Hippocampal formation (tissue), 2 donors: ENCODE measurements at regions not wholly inside any gene's neighbourhood (a gene's known extent, or its start where the extent isn't known, plus 50 kb on each side); places are given as distances from the start of the nearest gene placed in this dataset.
A peak's percentile ranks its signal among the peaks of the same experiment; 100 is the strongest.

ENCODE experiments used
- DNase-seq, 2 donors: peaks; one replicate each; lab custom pipeline; 2025; lab: John Stamatoyannopoulos, UW

DNA sequence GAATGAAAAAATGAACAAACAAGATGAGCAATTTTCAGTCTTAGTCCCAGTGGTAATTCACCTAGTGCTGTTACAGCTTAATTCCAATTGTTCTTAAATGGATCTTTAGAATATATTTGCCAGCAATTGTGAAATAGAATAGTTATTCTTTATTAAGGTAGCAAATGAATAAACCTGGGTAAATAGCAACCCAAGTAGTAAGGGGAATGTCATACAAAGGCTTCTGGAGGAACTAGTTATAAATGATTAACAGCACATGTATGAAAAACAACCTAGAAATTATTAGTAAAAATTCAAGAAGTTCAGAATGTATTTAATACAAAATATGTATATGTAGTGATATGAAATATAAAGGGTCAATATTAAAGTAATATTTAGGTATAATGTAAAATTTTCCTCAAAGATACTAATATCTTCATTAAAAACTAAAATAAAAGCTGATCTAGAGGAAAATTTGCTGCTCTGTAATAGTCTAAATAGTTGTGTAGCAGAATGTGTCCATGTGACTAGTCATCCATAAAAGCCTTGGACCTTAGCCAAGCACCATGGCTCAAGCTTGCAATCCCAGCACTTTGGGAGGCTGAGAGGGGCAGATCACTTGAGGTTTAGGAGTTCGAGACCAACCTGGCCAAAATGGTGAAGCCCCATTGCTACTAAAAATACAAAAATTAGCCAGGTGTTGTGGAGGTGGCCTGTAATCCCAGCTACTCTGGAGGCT is 535.9 kb upstream of the ATXN8OS start:
- DNase-seq: no peak

DNA sequence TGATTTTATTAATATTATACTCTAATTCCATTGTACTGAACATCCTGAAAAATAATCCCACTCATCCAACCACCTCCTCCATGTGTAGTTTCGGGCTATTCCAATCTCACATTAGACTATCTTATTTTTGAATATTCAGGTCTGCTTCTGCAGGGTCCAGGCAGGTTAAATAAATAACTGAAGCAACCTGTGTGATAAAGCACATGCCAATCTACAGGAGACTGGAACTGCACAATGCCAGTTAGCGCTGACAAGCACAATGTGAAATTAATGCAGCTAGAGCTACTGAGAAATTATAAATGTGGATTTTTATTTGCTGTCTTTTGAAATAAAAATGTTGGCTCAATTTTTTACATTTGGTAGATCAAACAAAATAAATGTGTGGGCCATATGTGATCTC is 540.1 kb upstream of the ATXN8OS start:
- no peak for DNase-seq

DNA sequence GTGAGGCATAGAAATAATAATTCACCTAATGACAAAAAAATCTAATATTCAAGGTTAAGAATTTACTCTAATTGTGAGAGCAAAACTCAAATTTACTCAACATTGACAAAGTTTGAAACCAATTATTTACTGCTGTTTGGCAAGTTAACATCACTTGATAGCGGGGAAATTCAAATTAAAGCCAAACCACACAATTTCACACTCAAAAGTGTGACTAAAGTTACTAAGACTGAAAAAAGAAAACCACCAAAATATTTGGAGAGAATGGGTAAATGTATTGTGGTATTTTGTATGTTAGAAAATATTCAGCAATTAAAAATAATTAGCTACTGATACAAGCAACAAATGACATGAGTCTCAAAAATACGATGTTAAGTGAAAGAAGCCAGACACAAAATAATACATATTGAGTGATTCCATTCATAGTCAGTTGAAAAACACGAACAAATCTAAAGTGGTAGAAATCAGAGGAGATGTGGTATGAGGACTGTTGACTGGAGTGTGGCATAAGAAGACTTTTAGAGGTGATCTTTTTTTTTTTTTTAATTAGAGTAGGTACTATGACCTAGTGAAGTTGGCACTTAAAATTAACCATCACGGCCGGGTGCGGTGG is 541.4 kb upstream of the ATXN8OS start:
- no peak for DNase-seq

DNA sequence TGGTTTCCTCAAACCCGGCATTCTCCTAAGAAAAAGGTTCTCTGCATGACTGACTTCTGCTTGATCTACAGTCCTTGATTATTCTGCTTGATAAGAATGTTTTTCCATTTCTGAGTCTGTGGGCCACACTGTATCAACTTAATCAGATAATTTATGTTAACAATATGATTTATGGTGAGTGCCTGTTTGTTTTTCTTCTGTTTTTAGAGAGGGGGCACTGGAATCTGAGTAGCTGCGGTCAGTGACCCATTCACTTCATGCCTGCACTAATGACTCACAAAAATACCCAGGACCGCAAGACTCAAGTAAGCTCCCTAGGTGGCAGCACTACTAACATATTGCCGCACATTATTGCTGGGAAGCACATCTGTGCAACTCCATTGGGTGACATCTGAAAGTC is 542.3 kb upstream of the ATXN8OS start:
- DNase-seq: no peak

DNA sequence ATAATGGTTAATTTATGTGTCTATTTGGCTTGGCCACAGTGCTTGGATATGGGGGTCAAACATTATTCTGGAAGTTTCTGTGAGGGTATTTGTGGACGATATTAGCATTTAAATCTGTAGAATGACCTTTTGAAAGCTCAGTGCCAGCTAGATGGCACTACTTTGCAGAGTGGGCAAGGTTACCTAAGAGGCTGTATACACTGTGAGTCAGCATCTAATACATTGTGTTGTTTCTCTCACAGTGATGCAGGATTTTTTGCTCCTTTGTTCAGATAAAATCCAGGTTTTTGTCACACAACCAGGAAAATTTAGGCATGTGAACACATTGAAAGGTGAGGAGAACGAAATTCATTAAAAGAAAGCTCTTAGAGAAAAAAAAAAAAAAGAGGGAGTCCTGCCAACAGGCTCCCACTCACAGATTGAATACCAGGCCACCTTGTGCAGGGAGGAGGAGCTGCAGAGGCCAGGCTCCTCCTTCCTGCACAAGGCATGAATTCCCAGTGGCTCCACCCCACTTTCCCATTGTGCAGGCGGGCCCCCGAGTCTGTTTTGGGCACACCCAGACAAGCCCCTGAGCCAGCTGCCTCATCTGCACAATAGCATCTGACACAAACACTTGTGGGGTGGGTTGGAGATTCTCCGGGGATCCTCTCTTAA is 551.0 kb upstream of the ATXN8OS start:
- DNase-seq: no peak

DNA sequence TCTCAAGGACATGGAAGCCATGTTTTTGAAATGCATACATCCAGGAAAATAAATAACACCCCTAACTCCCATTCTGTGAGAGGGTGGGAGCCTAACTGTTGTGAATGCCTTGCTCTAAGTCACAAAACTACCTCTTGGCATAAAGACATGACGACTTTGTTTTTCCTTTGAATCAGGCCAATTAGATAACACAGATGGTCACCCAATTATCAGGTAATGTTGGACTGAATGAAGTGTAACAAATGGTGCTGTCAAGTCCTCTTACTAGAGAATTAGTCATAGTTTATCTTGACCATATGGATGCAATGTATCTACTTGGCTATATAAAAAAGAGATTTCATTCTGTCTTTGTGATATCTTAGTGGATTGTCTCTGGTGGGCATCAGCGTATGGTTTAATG is 553.6 kb upstream of the ATXN8OS start:
- DNase-seq: no peak

DNA sequence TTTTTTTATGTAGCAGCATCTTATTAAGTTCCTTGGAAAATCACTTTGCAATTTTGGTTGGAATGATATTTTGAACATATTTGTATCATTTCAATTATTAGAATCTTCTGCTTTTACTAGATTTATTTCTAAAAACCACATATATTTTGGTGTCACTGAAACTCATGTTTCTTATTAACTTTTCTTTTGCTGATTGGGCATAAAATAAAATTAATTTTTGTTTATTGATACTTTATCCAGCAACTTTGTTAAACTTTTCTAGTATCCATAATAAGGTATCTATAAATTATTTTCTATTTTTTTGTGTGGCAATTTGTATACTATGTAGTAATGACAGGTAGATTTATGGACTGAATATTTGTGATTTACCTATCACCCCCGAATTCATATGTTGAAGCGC is 556.4 kb upstream of the ATXN8OS start:
- no peak for DNase-seq

DNA sequence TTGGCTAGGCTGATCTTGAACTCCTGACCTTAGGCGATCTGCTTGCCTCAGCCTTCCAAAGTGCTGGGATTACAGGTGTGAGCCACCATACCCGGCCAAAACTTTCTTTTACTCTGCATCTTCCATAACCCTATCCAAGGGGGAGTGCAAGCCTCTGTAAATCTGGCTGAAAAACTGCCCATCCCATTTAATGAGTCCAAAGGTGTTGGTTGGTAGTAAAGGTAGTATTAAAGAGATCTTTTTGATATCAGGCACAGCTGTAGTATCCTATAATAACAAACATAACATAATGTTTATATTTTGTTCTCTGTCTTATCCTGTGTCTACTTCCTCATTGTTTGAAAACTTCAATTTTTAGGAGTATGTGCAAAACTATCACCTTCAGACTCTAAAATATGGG is 559.8 kb upstream of the ATXN8OS start:
- no peak for DNase-seq

DNA sequence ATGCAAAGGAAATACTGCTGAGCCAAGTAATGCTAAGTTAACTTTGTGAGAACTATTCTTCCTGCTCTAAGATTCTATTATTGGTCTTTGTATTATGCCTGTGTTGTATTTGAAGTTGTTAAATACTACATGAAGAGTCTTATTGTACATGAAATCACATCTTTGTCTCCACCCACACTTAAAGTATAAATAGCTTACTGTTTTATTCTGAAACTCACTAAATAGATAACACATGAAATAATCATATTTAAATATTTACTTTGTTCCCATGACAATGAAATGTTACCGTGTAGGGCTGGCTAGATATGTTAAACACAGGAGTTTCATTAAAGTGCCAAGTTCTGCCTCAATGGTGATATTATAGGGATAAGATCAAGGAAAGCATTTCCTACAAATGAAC is 562.1 kb upstream of the ATXN8OS start:
- no peak for DNase-seq

DNA sequence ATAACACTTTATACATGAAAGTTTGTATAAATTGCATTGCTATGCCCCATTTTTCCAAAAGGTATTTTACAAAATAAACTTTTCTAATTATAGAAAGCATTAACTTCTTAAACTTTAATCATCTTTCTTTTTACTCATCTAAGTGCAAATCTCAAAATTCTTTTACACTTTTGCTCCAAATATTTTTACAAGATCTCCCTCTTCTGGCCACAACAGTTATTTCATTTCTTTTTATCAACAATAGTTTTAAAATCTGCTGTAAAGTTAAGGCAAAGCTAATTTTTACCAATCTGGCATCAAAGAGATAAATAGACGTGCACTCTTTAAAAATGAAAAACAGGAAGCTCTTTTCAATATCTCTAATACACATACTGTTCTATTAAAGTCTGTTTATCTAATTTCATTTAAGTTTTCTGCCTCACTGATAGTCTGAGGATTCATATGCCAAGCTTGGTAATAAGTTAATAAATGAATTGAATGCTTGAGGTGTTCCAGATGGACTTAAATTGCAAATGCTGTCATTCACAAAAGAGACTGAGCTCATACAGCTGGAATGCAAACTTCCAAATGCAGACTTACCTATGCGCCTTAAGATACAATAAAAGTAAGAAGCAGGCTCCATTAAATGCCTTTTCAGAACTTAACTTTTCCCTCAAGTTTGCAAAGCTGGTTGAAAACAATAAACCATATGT is 583.0 kb upstream of the ATXN8OS start:
- peak in 1 of 2 donors; percentile 4 for DNase-seq

DNA sequence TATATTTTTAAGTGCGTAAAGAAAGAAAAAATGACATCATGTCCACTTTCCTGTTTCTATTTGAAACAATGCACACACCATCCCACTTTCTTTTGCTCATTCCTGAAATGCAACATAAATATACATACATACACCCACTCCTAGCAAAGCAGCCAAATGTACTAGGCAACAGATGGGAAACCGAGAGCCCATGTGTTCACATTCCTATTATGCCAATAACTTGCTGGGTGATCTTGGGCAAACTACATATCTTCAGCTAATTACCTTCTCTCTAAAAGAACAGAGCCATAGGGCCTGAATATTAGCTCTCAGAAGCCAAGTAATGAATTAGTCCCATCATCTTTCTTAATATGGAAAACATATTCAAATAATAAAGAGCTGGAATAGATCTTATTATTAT is 610.6 kb upstream of the ATXN8OS start:
- peak in 1 of 2 donors; percentile 15 for DNase-seq

DNA sequence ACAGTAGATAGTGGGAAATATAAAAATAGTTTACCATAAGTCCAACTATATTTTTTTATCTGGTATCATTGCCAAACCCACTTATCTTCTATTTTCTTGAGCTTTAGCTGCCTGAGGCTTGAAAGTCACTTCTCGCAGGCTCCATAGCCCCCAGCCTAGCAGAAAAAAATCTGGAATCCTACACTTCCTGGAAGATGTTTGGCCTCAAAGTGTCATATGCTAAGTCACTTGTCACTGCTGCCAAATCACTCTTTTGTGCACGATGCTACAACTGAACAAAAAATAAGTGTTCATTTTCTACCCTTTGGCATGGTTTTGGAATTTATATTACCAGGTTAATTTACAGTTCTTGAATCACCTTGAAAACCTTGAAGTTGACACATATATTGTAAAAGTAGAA is 612.5 kb upstream of the ATXN8OS start:
- no peak for DNase-seq

DNA sequence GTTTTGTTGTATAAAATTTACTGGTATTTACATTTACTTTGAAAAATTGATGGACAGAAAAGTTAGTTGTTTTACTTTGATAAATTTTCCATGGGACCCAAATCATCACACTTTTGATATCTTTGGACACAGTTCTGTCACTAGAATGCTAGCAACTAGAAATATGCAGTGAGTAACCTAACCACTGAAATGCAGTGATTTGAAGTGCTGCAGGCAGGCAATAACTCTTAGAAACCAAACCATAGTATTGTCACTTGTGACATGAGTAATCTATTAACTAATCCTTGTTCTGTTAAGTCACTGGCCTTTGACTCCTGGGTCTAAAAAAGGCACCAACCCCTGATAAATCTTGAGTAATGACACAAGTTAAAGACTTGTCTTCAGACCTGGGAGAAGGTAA is 620.0 kb upstream of the ATXN8OS start:
- no peak for DNase-seq

DNA sequence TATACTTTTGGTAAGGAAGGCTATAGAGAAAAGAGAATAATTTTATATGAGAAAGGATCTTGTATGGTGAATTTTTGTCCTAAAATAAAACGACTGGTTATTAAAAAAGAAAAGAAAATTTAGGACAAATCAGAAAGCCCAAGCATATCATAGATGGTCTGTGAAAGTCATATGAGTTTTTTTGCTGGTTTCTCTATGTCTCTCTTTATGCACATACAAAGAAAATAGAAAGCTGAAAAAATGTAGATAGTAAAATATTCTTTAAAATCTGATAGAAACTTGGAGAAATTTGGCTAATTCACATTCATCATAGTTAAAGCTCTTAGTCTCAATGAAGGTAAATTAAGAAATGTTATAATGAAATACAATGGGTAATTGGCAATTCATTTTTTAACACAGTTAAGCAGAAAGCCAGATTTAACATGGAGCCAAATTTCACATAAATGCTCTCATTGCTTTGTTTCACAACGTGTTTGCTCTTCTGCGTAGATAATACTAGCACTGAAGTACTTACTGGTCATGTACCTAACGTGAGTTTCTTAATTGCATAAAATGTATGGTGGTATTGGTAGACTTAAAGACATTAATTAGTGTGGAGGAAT is 621.5 kb upstream of the ATXN8OS start:
- DNase-seq: no peak

DNA sequence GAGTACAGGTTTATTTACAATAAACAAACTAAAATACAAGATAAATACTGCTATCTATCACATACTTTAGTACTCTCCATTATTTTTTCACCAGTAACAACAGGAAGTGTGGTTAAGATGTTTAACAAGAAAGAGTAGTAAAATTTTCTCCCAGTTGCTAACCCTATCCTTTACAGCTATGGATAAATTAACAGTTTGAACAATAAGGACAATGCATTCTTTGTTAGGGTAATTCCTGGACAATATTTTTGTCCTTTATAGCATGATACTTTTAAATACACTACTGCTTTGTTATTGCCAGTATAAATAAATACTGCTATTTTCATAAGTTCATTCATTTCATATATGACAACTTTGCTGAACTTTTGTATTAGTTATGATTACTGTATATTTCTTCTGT is 630.2 kb upstream of the ATXN8OS start:
- DNase-seq: no peak

DNA sequence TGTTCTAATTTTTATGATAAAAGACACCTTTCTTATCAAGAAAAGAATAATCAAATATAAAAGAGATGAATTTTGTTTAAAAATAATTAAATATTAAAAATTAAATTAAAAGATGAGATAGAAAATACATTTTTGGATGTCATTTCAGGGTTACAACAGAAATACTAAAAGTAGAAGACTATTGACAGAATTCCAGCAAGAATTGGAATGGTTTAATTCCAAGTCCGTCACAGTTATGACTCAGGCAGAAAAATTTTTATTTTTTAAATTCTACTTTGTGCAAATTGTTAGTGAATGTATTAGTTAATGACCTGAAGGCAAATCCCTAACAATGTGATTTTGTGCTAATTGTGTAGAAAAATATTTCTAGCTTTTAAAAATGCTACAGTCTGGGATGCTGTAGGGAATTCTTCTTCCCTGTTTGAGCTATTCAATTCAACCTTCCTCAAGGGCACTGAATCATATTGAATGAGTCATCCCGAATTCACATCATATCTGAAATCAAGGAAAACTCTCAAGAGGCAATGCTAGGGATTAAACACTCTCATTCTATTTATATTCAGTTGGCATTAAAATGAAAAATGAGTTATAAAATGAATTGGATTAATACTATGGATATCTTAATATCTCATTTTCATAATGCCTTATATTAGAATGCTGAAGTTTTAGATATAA is 633.5 kb upstream of the ATXN8OS start:
- DNase-seq: no peak

DNA sequence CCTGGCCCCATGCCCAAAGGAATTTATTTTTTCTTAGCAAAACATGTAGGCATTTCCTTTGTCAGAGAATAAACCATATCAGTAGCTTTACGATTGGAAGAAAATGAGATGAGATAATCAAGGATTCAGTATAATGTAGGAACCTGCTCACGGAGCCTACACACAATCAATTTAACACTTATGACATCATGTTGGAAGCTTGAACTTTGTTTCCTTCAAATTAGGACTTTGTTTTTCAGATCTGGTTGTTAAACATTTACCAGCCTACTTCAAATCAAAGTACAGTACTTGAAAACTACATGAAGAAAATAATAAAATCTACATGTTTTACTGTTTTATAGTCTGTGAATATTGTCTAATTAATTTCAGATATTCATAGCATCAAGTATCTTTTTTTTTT is 639.0 kb upstream of the ATXN8OS start:
- no peak for DNase-seq

DNA sequence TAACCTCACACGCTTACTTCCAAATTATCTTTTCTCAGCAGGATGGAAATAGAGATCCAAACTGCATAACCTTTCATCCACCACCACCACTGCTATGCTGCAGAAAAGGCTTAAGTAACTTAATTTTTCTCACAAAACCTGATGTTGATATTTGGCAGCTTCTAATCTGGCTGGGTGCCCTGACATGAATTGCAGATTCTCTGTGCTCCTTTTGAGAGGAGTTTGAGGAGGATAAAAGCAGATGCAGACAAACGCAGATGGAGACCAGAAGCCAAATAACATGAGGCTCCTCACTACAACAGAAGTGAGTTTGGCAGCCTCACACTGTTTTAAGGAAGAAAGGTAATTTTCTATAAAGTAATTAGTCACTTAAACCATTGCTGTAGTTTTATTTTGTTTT is 646.2 kb upstream of the ATXN8OS start:
- no peak for DNase-seq

DNA sequence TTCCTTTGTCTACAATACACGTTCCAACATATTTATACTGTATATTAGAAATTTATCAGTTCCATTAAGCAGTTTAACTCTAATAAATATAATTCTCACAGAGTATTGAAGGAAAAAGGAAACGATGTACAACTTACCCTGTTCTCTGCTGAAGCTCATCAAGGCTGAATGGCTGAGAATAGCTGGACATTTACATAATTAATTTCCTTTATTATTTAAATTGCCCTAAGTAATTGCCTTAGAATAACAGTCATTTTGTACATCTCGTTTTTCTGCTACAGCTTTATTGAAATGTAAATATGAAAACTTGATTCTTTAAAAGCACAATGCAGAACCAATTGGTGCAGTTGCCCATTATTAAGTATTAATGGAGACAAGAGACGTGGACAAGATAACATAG is 648.3 kb upstream of the ATXN8OS start:
- DNase-seq: no peak

DNA sequence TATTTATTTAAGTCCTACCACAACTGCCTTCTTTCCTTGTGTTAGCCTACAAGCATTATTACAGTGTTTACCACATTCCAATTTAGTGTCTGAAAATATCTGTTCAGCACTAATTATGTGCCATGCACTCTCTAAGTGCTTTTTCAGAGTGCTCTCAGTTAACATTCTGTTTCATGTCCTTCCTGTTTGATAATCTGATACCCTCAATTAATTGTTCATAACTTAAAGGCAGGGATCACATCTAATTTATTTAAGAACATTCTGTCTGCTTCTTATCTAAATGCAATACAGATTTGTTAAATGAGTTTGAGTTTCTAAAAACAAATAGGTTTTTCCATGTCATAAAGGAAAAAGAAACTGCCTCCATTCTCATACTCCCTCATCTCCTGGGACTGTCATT is 649.6 kb upstream of the ATXN8OS start:
- no peak for DNase-seq

DNA sequence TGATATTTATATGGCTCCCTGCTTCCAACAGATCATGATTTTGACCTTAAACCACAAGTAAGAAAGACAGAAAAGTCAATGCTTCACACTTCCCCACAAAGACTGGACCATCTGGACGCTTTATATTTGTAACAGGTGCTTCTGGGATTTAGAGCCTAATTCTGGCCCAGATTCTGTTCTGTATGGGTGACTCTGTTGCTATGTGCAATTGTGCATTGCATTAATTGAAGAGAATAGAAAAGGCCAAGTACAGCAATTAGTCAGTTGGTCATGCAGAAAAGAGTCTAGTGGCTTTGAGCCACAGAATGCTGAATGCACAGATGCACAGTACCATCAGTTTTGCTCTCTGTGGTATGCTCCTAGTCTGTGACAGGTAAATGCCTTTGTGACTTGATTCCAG is 657.4 kb upstream of the ATXN8OS start:
- DNase-seq: no peak

DNA sequence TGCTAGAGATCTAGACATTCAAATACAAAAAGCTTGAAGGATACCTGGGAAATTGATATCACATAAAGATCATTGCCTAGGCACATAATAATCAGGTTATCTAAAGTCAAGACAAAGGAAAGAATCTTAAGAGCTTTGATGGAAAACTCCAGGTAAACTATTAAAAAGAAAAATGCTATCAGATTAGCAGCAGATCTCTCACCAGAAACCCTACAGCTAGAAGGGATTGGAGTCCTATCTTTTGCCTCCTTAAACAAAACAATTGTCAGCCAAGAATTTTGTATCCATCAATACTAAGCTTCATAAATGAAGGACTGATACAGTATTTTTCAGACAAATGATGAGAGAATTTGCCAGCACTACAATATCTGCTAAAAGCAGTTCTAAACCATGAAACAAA is 682.4 kb upstream of the ATXN8OS start:
- DNase-seq: no peak
